Loucy (cell line): ENCODE measurements at regions not wholly inside any gene's neighbourhood (a gene's known extent, or its start where the extent isn't known, plus 50 kb on each side); places are given as distances from the start of the nearest gene placed in this dataset.

Experiments
- H2AFZ ChIP-seq: fragments of 200-600 bp; sonication (generic); 2 replicates; pipeline ENCODE4 v1.6.0; 2016; ENCODE audit warnings: antibody characterized with exemption, mild to moderate bottlenecking, low read length, moderate library complexity
- H3F3A ChIP-seq: fragments of 200-600 bp; 2 replicates; pipeline ENCODE4 v1.6.0; 2016; ENCODE audit warnings: antibody characterized with exemption, low read depth, mild to moderate bottlenecking
- H3K27me3 ChIP-seq: fragments of 200-600 bp; sonication (generic); 2 replicates; pipeline ENCODE4 v1.6.1; 2014; ENCODE audit warnings: low read length, mild to moderate bottlenecking; ENCODE audit not compliant: insufficient read depth, poor library complexity, severe bottlenecking
- H3K36me3 ChIP-seq: fragments of 200-600 bp; sonication (generic); 2 replicates; pipeline ENCODE4 v1.6.1; 2016; ENCODE audit warnings: low read length; ENCODE audit not compliant: insufficient read depth
- H3K4me1 ChIP-seq: fragments of 200-600 bp; sonication (generic); 2 replicates; pipeline ENCODE4 v1.5.1; 2014; ENCODE audit warnings: low read length, mild to moderate bottlenecking; ENCODE audit not compliant: insufficient read depth, poor library complexity, severe bottlenecking
- H3K4me2 ChIP-seq: fragments of 200-600 bp; sonication (generic); 2 replicates; pipeline ENCODE4 v1.6.0; 2014; ENCODE audit warnings: antibody characterized with exemption, low read length, low read depth, mild to moderate bottlenecking; ENCODE audit not compliant: poor library complexity, severe bottlenecking
- H3K4me3 ChIP-seq: fragments of 200-600 bp; sonication (generic); 2 replicates; pipeline ENCODE4 v1.5.1; 2014; ENCODE audit warnings: low read length, mild to moderate bottlenecking, mixed read lengths; ENCODE audit not compliant: poor library complexity, severe bottlenecking
- H3K79me2 ChIP-seq: fragments of 200-600 bp; sonication (generic); 2 replicates; pipeline ENCODE4 v1.6.1; 2014; ENCODE audit warnings: low read length; ENCODE audit not compliant: insufficient read depth
- H3K9ac ChIP-seq: fragments of 200-600 bp; sonication (generic); 2 replicates; pipeline ENCODE4 v1.6.0; 2014; ENCODE audit warnings: mild to moderate bottlenecking, low read depth, low read length, moderate library complexity; ENCODE audit not compliant: poor library complexity, severe bottlenecking
- H3K9me2 ChIP-seq: fragments of 200-600 bp; sonication (generic); replicated peaks from 2 replicates; pipeline ENCODE4 v1.6.1; 2016; ENCODE audit warnings: low read depth, low read length, mixed read lengths
- H3K9me3 ChIP-seq: fragments of 200-600 bp; sonication (generic); 2 replicates; pipeline ENCODE4 v1.6.1; 2014; ENCODE audit warnings: mild to moderate bottlenecking, antibody characterized with exemption, low read length, low read depth; ENCODE audit not compliant: insufficient read depth
- H4K20me1 ChIP-seq: fragments of 200-600 bp; sonication (generic); 2 replicates; pipeline ENCODE4 v1.6.0; 2014; ENCODE audit warnings: antibody characterized with exemption, low read length, mild to moderate bottlenecking; ENCODE audit not compliant: insufficient read depth, poor library complexity, severe bottlenecking
- EZH2phosphoT487 ChIP-seq: fragments of 200-600 bp; IDR thresholded peaks from 2 replicates; pipeline ENCODE4 v1.6.1; 2018; ENCODE audit warnings: antibody characterized with exemption, mild to moderate bottlenecking, moderate library complexity, borderline replicate concordance
- TF ChIP-seq, protein P1 (sequence below): fragments of 200-600 bp; sonication (generic); conservative IDR thresholded peaks from 2 replicates; pipeline ENCODE4 v1.5.1; 2014; ENCODE audit warnings: mild to moderate bottlenecking, antibody characterized with exemption, low read length

DNA sequence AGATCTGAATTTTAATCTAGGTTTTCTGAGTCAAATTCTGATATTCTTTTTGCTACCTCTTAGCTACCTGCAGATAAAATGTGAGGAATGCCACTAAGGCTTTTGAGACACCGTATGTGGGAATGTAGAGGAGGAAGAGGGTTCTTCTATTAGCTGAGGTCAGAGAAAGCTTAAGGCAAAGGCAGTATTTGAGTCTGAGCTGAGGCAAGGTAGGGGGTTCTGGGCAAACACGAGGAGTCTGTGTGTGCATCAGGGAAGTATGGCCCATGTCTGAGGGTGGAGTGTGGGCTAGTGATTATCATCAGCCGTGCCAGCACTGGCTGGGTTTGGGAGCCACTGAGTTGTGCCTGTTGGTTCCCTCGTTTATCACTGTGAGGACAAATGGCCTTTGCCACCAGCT, 181.1 kb downstream of the SOX2 start:
- Histone ChIP-seq H3K4me3 (no peak overlapping the region), H3K36me3 (no peaks in the 10 kb centered on the region), H4K20me1 (no peaks in the 10 kb centered on the region), H3K9me2 (no peaks in the 10 kb centered on the region), H3K79me2 (no peaks in the 10 kb centered on the region), H3K9ac (no peak overlapping the region), H3K4me1 (no peaks in the 10 kb centered on the region), H3K9me3 (no peaks in the 10 kb centered on the region), H3K4me2 (no peak overlapping the region), H3F3A (no peaks in the 10 kb centered on the region), H2AFZ (no peak overlapping the region), H3K27me3 (no peaks in the 10 kb centered on the region)
- no peak for TF ChIP-seq EZH2phosphoT487
- TF ChIP-seq, protein P1, sequence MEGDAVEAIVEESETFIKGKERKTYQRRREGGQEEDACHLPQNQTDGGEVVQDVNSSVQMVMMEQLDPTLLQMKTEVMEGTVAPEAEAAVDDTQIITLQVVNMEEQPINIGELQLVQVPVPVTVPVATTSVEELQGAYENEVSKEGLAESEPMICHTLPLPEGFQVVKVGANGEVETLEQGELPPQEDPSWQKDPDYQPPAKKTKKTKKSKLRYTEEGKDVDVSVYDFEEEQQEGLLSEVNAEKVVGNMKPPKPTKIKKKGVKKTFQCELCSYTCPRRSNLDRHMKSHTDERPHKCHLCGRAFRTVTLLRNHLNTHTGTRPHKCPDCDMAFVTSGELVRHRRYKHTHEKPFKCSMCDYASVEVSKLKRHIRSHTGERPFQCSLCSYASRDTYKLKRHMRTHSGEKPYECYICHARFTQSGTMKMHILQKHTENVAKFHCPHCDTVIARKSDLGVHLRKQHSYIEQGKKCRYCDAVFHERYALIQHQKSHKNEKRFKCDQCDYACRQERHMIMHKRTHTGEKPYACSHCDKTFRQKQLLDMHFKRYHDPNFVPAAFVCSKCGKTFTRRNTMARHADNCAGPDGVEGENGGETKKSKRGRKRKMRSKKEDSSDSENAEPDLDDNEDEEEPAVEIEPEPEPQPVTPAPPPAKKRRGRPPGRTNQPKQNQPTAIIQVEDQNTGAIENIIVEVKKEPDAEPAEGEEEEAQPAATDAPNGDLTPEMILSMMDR: no peak

DNA sequence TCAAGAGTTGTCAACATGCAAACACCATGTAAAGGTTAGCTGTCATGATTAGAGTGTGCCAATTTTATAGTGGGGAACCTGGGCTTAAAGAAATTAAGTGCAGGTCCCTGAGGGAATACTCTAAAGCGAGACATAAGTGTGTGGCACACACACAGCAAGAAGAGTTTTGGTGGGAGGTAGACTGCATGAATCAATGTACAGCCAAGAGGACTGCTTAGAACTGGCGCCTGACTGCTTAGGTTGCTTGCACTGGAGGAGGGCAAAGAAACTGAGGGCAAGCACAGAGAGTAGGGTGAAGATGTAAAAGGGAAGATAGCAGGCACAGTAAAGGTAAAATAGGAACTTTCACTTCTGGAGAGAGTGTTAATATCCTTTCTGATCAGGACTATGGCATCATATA, 184.9 kb downstream of the SOX2 start:
- Histone ChIP-seq H3K4me1 (no peaks in the 10 kb centered on the region), H3K4me3 (no peak overlapping the region)

DNA sequence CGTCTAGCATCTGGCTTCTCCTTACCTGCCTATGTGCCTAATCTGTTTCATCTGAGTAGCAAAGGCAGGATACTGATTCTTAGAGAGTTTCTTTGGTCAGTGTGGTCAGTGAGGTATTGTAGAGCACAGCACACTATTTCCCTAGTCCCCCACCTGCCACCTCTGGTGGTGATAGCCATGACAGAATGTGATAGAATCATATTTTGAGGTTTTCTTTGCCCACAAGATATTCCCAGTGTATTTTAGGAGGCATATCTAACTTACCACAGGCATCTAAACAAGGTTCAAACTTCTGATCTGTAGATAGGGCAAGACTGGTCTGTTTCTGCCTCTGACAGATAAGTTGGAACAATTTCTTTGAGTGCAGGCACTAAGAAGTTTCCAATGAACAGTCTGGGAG, 188.0 kb downstream of the SOX2 start:
- no peaks in the 10 kb centered on the region for H3K9me2 ChIP-seq
- TF ChIP-seq, protein P1: no peak
- TF ChIP-seq EZH2phosphoT487: no peak
- no peaks in the 10 kb centered on the region for H3K27me3 ChIP-seq
- no peak overlapping the region for H3K9ac ChIP-seq
- no peaks in the 10 kb centered on the region for H3K79me2 ChIP-seq
- no peaks in the 10 kb centered on the region for H3K4me1 ChIP-seq
- no peak overlapping the region for H2AFZ ChIP-seq
- no peaks in the 10 kb centered on the region for H3F3A ChIP-seq
- H3K9me3 ChIP-seq: no peaks in the 10 kb centered on the region
- H3K4me2 ChIP-seq: no peak overlapping the region
- no peaks in the 10 kb centered on the region for H4K20me1 ChIP-seq
- no peaks in the 10 kb centered on the region for H3K36me3 ChIP-seq
- H3K4me3 ChIP-seq: no peak overlapping the region

More for the DNA sequence above, 184.9 kb downstream of the SOX2 start:
- no peaks in the 10 kb centered on the region for H3K36me3 ChIP-seq
- H3K4me2 ChIP-seq: no peak overlapping the region
- no peaks in the 10 kb centered on the region for H3F3A ChIP-seq
- H3K79me2 ChIP-seq: no peaks in the 10 kb centered on the region
- H2AFZ ChIP-seq: no peak overlapping the region
- TF ChIP-seq, protein P1: no peak
- no peak for TF ChIP-seq EZH2phosphoT487
- H3K27me3 ChIP-seq: no peaks in the 10 kb centered on the region
- H4K20me1 ChIP-seq: no peaks in the 10 kb centered on the region
- no peaks in the 10 kb centered on the region for H3K9me3 ChIP-seq
- H3K9me2 ChIP-seq: no peaks in the 10 kb centered on the region
- no peak overlapping the region for H3K9ac ChIP-seq
